OCI-LY3 (cell line): ENCODE measurements at regions not wholly inside any gene's neighbourhood (a gene's known extent, or its start where the extent isn't known, plus 50 kb on each side); places are given as distances from the start of the nearest gene placed in this dataset.

Experiments
- CTCF ChIP-seq: fragments of 200-600, 300-600 bp; sonication (generic); IDR thresholded peaks from 2 replicates; pipeline ENCODE4 v1.5.1; 2014; ENCODE audit warnings: antibody characterized with exemption, low read length, low read depth
- EZH2phosphoT487 ChIP-seq: fragments of 200-600 bp; shearing (Covaris generic); IDR thresholded peaks from 2 replicates; pipeline ENCODE4 v1.6.1; 2018; ENCODE audit warnings: antibody characterized with exemption, mixed run types, low read depth

GRCh38 chr6:43901733-43902230, 131.8 kb downstream of the VEGFA start:
- TF ChIP-seq CTCF (no peak), EZH2phosphoT487 (no peak)
